ENCODE measurements at regions not wholly inside any gene's neighbourhood (a gene's known extent, or its start where the extent isn't known, plus 50 kb on each side); places are given as distances from the start of the nearest gene placed in this dataset.
"Not testable (repeated sequence)": the region's sequence is repeated elsewhere in the genome, so short reads cannot be mapped to it uniquely, and the experiment has no call there.

- DNase-seq (ENCODE audit: low spot score) = no peak
Observed at GRCh38 chr3:117003501-117003900, 293.9 kb downstream of the TUSC7 start.

GRCh38 chr3:117005274-117005673, 295.7 kb downstream of the TUSC7 start:
- no peak for DNase-seq (ENCODE audit: low spot score)

GRCh38 chr3:117005911-117006522, 296.4 kb downstream of the TUSC7 start:
- no peak for DNase-seq (ENCODE audit: low spot score)

- no peak for DNase-seq (ENCODE audit: low spot score)
Observed at GRCh38 chr3:117010318-117010717, 300.7 kb downstream of the TUSC7 start.

GRCh38 chr3:117011687-117012250, 302.2 kb downstream of the TUSC7 start:
- no peak for DNase-seq (ENCODE audit: low spot score)

- no peak for DNase-seq (ENCODE audit: low spot score)
Observed at GRCh38 chr3:117016378-117016777, 306.8 kb downstream of the TUSC7 start.

- DNase-seq (ENCODE audit: low spot score) = no peak
Observed at GRCh38 chr3:117017135-117017894, 307.7 kb downstream of the TUSC7 start.

GRCh38 chr3:117018655-117019054, 309.1 kb downstream of the TUSC7 start:
- no peak for DNase-seq (ENCODE audit: low spot score)

GRCh38 chr3:117019082-117019713, 309.6 kb downstream of the TUSC7 start:
- DNase-seq (ENCODE audit: low spot score) = no peak

- no peak for DNase-seq (ENCODE audit: low spot score)
Observed at GRCh38 chr3:117026401-117026800, 316.8 kb downstream of the TUSC7 start.

- DNase-seq (ENCODE audit: low spot score) = no peak
Observed at GRCh38 chr3:117035745-117036144, 326.2 kb downstream of the TUSC7 start.

- DNase-seq (ENCODE audit: low spot score) = no peak
Observed at GRCh38 chr3:117036259-117036799, 326.8 kb downstream of the TUSC7 start.

- DNase-seq (ENCODE audit: low spot score) = no peak
Observed at GRCh38 chr3:117045143-117045542, 335.6 kb downstream of the TUSC7 start.

GRCh38 chr3:117047951-117048705, 338.5 kb downstream of the TUSC7 start:
- DNase-seq (ENCODE audit: low spot score) = no peak

- DNase-seq (ENCODE audit: low spot score) = no peak
Observed at GRCh38 chr3:117052395-117052794, 342.8 kb downstream of the TUSC7 start.

GRCh38 chr3:117054556-117054955, 345.0 kb downstream of the TUSC7 start:
- DNase-seq (ENCODE audit: low spot score) = no peak

- not testable (repeated sequence) for DNase-seq (ENCODE audit: low spot score)
Observed at GRCh38 chr3:117056946-117057345, 347.4 kb downstream of the TUSC7 start.

- DNase-seq (ENCODE audit: low spot score) = no peak
Observed at GRCh38 chr3:117059067-117059955, 349.7 kb downstream of the TUSC7 start.

GRCh38 chr3:117059956-117060270, 350.3 kb downstream of the TUSC7 start:
- DNase-seq (ENCODE audit: low spot score) = no peak

- DNase-seq (ENCODE audit: low spot score) = no peak
Observed at GRCh38 chr3:117063930-117064329, 354.4 kb downstream of the TUSC7 start.

- DNase-seq (ENCODE audit: low spot score) = no peak
Observed at GRCh38 chr3:117068301-117068700, 358.7 kb downstream of the TUSC7 start.
